GM12878 (cell line): ENCODE measurements at regions not wholly inside any gene's neighbourhood (a gene's known extent, or its start where the extent isn't known, plus 50 kb on each side); places are given as distances from the start of the nearest gene placed in this dataset.

ENCODE experiments used
- ATAC-seq: fragments of 200-7000 bp; cut with Tn5 transposase; 3 replicates; pipeline ENCODE4 v1.9.1; 2020; ENCODE audit warnings: mild to moderate bottlenecking, moderate library complexity
- BruUV-seq: library from RNA; stranded (reverse); fragments of 400-500 nt; replicated peaks from 2 replicates; lab custom pipeline; 2021; lab: Mats Ljungman, UMichigan
- CTCF ChIA-PET: fragments of 300-600 bp; sonication (Branson Sonifier 250); formaldehyde crosslinking; extraction: SDS; loops from one replicate; lab custom pipeline; 2021; ENCODE audit warnings: inconsistent platforms; lab: Yijun Ruan, JAX
- POLR2A ChIA-PET: fragments of 350-600 bp; formaldehyde crosslinking; extraction: SDS; loops from one replicate; lab custom pipeline; 2021; ENCODE audit warnings: inconsistent platforms; lab: Charles Lee
- RAD21 ChIA-PET: fragments of 300-600 bp; sonication (Branson Sonifier 250); formaldehyde crosslinking; loops from one replicate; lab custom pipeline; 2023; ENCODE audit warnings: antibody characterized with exemption; ENCODE audit not compliant: unreplicated experiment; lab: Charles Lee
- SMC1A ChIA-PET: fragments of 300-600 bp; sonication (Branson Sonifier 250); formaldehyde crosslinking; loops from one replicate; lab custom pipeline; 2023; ENCODE audit not compliant: unreplicated experiment, uncharacterized antibody; lab: Charles Lee
- DNase-seq: peaks from one replicate; pipeline ENCODE4 v3.0.0-alpha.2; 2011; ENCODE audit warnings: low read depth, low spot score
- FAIRE-seq: peaks from 3 replicates; lab custom pipeline; 2011; peaks lifted over from hg19 to GRCh38; lab: Jason Lieb, UNC
- H2AFZ ChIP-seq: 2 replicates; pipeline ENCODE4 v1.6.0; 2011; ENCODE audit warnings: low read depth, low read length, control low read depth; ENCODE audit not compliant: control insufficient read depth
- H3K27ac ChIP-seq: 2 replicates; pipeline ENCODE4 v1.5.1; 2011; ENCODE audit warnings: control low read depth; ENCODE audit not compliant: control insufficient read depth, insufficient read depth
- H3K27me3 ChIP-seq, 2 experiments: replicated peaks in 1 of 2; 2 replicates each; pipeline versions ENCODE4 v1.6.0 to v1.6.1; 2011; ENCODE audit warnings: low read length in 1 of 2; ENCODE audit not compliant: control insufficient read depth in 2 of 2, insufficient read depth in 2 of 2
- H3K36me3 ChIP-seq, 2 experiments: 2 replicates each; pipeline ENCODE4 v1.5.1; 2011; ENCODE audit warnings: low read length in 1 of 2; ENCODE audit not compliant: control insufficient read depth in 2 of 2, insufficient read depth in 2 of 2
- H3K4me1 ChIP-seq: 2 replicates; pipeline ENCODE4 v1.6.1; 2011; ENCODE audit warnings: mild to moderate bottlenecking, low read length, moderate library complexity, mixed read lengths; ENCODE audit not compliant: control insufficient read depth, insufficient read depth
- H3K4me2 ChIP-seq: 2 replicates; pipeline ENCODE4 v1.6.0; 2011; ENCODE audit warnings: control low read depth; ENCODE audit not compliant: control insufficient read depth, insufficient read depth
- H3K4me3 ChIP-seq: fragments of 200-600 bp; sonication (generic); 2 replicates; pipeline ENCODE4 v1.5.1; 2016
- H3K79me2 ChIP-seq: 2 replicates; pipeline ENCODE4 v1.6.0; 2011; ENCODE audit warnings: low read length; ENCODE audit not compliant: control insufficient read depth, insufficient read depth
- H3K9ac ChIP-seq: 2 replicates; pipeline ENCODE4 v1.8.0; 2011; ENCODE audit warnings: low read length, control low read depth, mixed read lengths; ENCODE audit not compliant: control insufficient read depth, insufficient read depth
- H3K9me3 ChIP-seq: replicated peaks from 3 replicates; pipeline ENCODE4 v1.5.1; 2011; ENCODE audit warnings: mild to moderate bottlenecking, low read length; ENCODE audit not compliant: control insufficient read depth, insufficient read depth
- H4K20me1 ChIP-seq: 2 replicates; pipeline ENCODE4 v1.6.0; 2011; ENCODE audit not compliant: control insufficient read depth, insufficient read depth
- ZBTB4 ChIP-seq: fragments of 450-650 bp; formaldehyde crosslinking; IDR thresholded peaks from 2 replicates; pipeline ENCODE4 v1.4.0; 2022; ENCODE audit warnings: mild to moderate bottlenecking, moderate library complexity
- WGBS: methylation state at CpG from one replicate; pipeline ENCODE4 v1.1.6; 2016; ENCODE audit warnings: low lambda C conversion rate; ENCODE audit not compliant: insufficient replicate concordance, insufficient coverage; ENCODE audit errors: missing lambda C conversion rate; 5-methylcytosine and 5-hydroxymethylcytosine counted together
- in situ Hi-C: fragments of 300-500 bp; cut with MboI; formaldehyde crosslinking; loops from 9 replicates; pipeline ENCODE4 v1.14.3; 2018; ENCODE audit warnings: mixed read lengths
- intact Hi-C: fragments of 100-400 bp; cut with micrococcal nuclease; formaldehyde crosslinking; loops from one replicate; pipeline ENCODE4 v1.14.2; 2022; ENCODE audit not compliant: unreplicated experiment
- TF ChIP-seq, protein P1 (sequence below): fragments of 450-650 bp; IDR thresholded peaks from 2 replicates; pipeline ENCODE4 v1.6.1; 2016; ENCODE audit warnings: mild to moderate bottlenecking
- TF ChIP-seq, protein P2 (sequence below): IDR thresholded peaks from 2 replicates; pipeline ENCODE4 v1.6.1; 2012; ENCODE audit warnings: mild to moderate bottlenecking, low read depth, low read length

DNA sequence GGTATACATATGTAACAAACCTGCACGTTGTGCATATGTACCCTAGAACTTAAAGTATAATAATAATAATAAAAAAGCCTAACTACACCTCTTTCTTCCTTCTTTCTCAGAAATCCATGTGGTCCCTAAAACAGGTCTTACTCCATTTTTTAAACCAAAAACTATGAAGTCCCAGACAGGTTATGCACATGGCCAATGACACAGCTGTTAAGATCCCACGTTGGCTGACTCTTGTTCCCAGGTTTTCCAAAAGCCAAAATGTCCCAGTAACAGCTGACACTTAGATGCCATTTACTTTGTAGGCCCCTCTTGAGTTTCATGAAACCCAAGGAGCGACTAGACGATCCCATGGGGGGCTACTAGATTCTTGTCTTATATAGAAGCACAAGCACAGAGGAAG, 97.0 kb downstream of the KCNF1 start:
- POLR2A ChIA-PET, result no interaction called here
- in situ Hi-C loops, result no loop called here

More for the DNA sequence above, 97.0 kb downstream of the KCNF1 start:
- intact Hi-C loops, result no loop called here
- no peaks in the 10 kb centered on the region for H3K36me3 ChIP-seq
- H3K9me3 ChIP-seq, result peaks cover 3% of the 10 kb centered on the region; the same call in 2 of the 3 replicates
- CTCF ChIA-PET, result no interaction called here
- no peak for ATAC-seq
- H4K20me1 ChIP-seq, result no peaks in the 10 kb centered on the region
- no peaks in the 10 kb centered on the region for H3K4me1 ChIP-seq
- no peak for FAIRE-seq
- TF ChIP-seq, protein P1, sequence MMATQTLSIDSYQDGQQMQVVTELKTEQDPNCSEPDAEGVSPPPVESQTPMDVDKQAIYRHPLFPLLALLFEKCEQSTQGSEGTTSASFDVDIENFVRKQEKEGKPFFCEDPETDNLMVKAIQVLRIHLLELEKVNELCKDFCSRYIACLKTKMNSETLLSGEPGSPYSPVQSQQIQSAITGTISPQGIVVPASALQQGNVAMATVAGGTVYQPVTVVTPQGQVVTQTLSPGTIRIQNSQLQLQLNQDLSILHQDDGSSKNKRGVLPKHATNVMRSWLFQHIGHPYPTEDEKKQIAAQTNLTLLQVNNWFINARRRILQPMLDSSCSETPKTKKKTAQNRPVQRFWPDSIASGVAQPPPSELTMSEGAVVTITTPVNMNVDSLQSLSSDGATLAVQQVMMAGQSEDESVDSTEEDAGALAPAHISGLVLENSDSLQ, result no peak
- no peak for TF ChIP-seq ZBTB4
- TF ChIP-seq, protein P2, sequence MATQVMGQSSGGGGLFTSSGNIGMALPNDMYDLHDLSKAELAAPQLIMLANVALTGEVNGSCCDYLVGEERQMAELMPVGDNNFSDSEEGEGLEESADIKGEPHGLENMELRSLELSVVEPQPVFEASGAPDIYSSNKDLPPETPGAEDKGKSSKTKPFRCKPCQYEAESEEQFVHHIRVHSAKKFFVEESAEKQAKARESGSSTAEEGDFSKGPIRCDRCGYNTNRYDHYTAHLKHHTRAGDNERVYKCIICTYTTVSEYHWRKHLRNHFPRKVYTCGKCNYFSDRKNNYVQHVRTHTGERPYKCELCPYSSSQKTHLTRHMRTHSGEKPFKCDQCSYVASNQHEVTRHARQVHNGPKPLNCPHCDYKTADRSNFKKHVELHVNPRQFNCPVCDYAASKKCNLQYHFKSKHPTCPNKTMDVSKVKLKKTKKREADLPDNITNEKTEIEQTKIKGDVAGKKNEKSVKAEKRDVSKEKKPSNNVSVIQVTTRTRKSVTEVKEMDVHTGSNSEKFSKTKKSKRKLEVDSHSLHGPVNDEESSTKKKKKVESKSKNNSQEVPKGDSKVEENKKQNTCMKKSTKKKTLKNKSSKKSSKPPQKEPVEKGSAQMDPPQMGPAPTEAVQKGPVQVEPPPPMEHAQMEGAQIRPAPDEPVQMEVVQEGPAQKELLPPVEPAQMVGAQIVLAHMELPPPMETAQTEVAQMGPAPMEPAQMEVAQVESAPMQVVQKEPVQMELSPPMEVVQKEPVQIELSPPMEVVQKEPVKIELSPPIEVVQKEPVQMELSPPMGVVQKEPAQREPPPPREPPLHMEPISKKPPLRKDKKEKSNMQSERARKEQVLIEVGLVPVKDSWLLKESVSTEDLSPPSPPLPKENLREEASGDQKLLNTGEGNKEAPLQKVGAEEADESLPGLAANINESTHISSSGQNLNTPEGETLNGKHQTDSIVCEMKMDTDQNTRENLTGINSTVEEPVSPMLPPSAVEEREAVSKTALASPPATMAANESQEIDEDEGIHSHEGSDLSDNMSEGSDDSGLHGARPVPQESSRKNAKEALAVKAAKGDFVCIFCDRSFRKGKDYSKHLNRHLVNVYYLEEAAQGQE, result no peak
- H3K27ac ChIP-seq, result no peak overlapping the region
- no peak overlapping the region for H2AFZ ChIP-seq
- no peaks in the 10 kb centered on the region for H3K27me3 ChIP-seq
- RAD21 ChIA-PET, result no interaction called here
- SMC1A ChIA-PET, result no interaction called here
- BruUV-seq, result no TSS peak
- H3K4me3 ChIP-seq, result no peak overlapping the region
- H3K9ac ChIP-seq, result no peak overlapping the region
- H3K79me2 ChIP-seq, result no peaks in the 10 kb centered on the region
- 19% methylated on average over 4 of the region's 4 CpGs for WGBS
- no peak for DNase-seq
- no peak overlapping the region for H3K4me2 ChIP-seq
